GM10248 (cell line): ENCODE measurements at regions not wholly inside any gene's neighbourhood (a gene's known extent, or its start where the extent isn't known, plus 50 kb on each side); places are given as distances from the start of the nearest gene placed in this dataset.

Experiments used
- CTCF ChIA-PET: fragments of 300-600 bp; sonication (Branson Sonifier 250); formaldehyde crosslinking; extraction: SDS; loops from one replicate; lab custom pipeline; 2021; ENCODE audit warnings: antibody characterized with exemption; lab: Yijun Ruan, JAX
- POLR2A ChIA-PET: fragments of 350-650 bp; sonication (Branson Sonifier 250); formaldehyde crosslinking; extraction: SDS; loops from one replicate; lab custom pipeline; 2020; ENCODE audit warnings: antibody characterized with exemption; lab: Yijun Ruan, JAX
- DNase-seq: peaks from one replicate; pipeline ENCODE4 v3.0.0; 2012; ENCODE audit errors: extremely low spot score
- TF ChIP-seq, protein P1 (sequence below): IDR thresholded peaks from 2 replicates; pipeline ENCODE4 v1.5.1; 2012; ENCODE audit warnings: mild to moderate bottlenecking, low read depth; ENCODE audit errors: extremely low read depth, missing control alignments, control extremely low read depth

DNA sequence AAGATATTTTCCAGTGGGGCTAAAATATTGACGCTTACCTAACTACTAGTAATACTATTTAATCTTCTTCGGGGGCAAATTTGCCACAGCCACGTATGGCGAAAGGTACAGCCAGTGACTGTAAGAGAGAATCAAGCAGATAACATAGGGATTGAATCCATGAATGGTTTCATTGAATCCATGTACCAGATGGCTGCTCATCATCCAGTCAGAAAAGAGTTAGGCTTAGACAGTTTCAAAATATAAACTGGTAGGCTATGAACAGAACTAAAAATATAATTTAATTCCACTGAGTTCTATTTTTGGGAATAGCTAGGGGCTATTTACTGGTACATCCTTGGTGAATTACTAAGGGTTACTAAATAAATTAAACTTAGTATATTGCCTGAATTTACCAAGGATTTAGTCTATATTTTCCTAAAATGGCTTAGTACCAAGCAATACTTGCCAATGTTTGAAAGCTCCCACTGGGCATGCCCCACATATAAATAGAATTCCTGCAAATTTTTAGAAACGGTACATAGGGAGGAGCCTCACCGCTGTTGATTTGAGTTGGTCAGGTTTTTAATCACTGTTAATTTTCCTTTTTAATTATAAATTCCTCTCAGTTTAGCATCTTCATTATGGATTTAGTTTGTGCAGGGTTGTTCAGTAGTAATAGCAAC is 55.8 kb upstream of the VLDLR start:
- ChIA-PET POLR2A (no interaction called here), CTCF (no interaction called here)
- DNase-seq = no peak
- TF ChIP-seq, protein P1, sequence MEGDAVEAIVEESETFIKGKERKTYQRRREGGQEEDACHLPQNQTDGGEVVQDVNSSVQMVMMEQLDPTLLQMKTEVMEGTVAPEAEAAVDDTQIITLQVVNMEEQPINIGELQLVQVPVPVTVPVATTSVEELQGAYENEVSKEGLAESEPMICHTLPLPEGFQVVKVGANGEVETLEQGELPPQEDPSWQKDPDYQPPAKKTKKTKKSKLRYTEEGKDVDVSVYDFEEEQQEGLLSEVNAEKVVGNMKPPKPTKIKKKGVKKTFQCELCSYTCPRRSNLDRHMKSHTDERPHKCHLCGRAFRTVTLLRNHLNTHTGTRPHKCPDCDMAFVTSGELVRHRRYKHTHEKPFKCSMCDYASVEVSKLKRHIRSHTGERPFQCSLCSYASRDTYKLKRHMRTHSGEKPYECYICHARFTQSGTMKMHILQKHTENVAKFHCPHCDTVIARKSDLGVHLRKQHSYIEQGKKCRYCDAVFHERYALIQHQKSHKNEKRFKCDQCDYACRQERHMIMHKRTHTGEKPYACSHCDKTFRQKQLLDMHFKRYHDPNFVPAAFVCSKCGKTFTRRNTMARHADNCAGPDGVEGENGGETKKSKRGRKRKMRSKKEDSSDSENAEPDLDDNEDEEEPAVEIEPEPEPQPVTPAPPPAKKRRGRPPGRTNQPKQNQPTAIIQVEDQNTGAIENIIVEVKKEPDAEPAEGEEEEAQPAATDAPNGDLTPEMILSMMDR = no peak

DNA sequence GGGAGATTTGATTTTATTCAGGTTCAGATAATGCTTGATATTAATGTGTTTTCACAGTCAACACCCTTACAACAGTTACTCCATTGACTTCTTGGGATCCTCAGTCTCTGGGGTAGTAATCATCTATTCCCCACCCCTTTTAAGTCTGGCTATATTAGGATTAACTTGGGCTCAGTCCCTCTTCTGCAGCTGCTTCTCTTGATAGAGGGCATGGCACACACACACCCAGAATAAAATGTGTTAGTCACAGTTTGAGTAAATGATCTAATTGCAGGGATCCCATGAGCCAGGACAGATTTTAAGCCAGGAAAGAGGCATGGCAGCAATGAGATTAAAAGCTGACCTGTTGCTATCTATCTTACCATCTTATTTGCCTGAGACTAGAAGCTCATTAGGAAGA is 53.7 kb upstream of the VLDLR start:
- ChIA-PET POLR2A (no interaction called here), CTCF (no interaction called here)
- no peak for DNase-seq
- TF ChIP-seq, protein P1 = no peak

DNA sequence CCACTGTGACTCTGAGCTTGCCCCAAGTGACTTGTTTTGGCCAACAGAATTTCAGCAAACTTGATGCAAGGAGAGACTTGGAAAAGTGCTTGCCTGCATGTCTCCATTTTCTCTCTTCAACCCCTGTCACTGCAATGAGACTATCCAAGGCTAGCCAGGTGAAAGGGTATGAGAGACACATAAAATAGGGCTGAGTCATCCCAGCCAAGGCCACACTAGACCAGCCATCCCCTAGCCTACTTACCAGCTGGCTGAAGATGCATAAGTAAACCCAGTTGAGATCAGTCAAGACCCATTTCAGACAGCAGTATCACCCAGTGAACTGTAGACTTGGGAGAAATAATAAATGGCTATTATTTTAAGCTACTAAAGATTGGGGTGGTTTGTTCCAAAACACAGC is 52.9 kb upstream of the VLDLR start:
- ChIA-PET POLR2A (no interaction called here), CTCF (no interaction called here)
- TF ChIP-seq, protein P1 = no peak
- no peak for DNase-seq

- CTCF ChIA-PET = interaction anchor here (1.1 to 1.8 kb wide), 3 partner anchors 11 to 244 kb away, joined by 3 to 5 read pairs (median 4); no protein-coding TSS in a partner anchor
- peak; percentile 10 for DNase-seq
- TF ChIP-seq, protein P1 = no peak
- POLR2A ChIA-PET = no interaction called here
Measured at GRCh38 chr9:2570615-2571479, 50.7 kb upstream of the VLDLR start.
